Neural cell (in vitro differentiated cells): ENCODE measurements at regions not wholly inside any gene's neighbourhood (a gene's known extent, or its start where the extent isn't known, plus 50 kb on each side); places are given as distances from the start of the nearest gene placed in this dataset.

ENCODE experiments used
- H2AFZ ChIP-seq: fragments of 200-600, 300-800 bp; sonication (generic), shearing (Covaris generic); 2 replicates; pipeline ENCODE4 v1.6.0; 2014; ENCODE audit warnings: low read depth, mild to moderate bottlenecking, antibody characterized with exemption, low read length, moderate library complexity
- H3F3A ChIP-seq: fragments of 200-600 bp; shearing (Covaris generic); 2 replicates; pipeline ENCODE4 v1.6.1; 2016; ENCODE audit warnings: mild to moderate bottlenecking, moderate library complexity, mixed read lengths, antibody characterized with exemption, low read length; ENCODE audit not compliant: insufficient read depth, poor library complexity, severe bottlenecking
- H3K27ac ChIP-seq: fragments of 200-600, 300-800 bp; sonication (generic), shearing (Covaris generic); 2 replicates; pipeline ENCODE4 v1.5.1; 2014; ENCODE audit warnings: mild to moderate bottlenecking, low read length, moderate library complexity
- H3K27me3 ChIP-seq: fragments of 300-800, 200-600 bp; sonication (generic), shearing (Covaris generic); 2 replicates; pipeline ENCODE4 v1.6.0; 2014; ENCODE audit warnings: mild to moderate bottlenecking, low read depth, low read length, moderate library complexity; ENCODE audit not compliant: insufficient read depth
- H3K36me3 ChIP-seq: fragments of 300-800, 200-600 bp; sonication (generic), shearing (Covaris generic); 2 replicates; pipeline ENCODE4 v1.5.1; 2014; ENCODE audit warnings: mild to moderate bottlenecking, antibody characterized with exemption, low read length, moderate library complexity; ENCODE audit not compliant: insufficient read depth
- H3K4me2 ChIP-seq: fragments of 300-800, 200-600 bp; sonication (generic), shearing (Covaris generic); 2 replicates; pipeline ENCODE4 v1.6.0; 2014; ENCODE audit warnings: mild to moderate bottlenecking, low read length
- H3K4me3 ChIP-seq: fragments of 300-800, 200-600 bp; sonication (generic), shearing (Covaris generic); 2 replicates; pipeline ENCODE4 v1.5.1; 2014; ENCODE audit warnings: mild to moderate bottlenecking, low read length, moderate library complexity
- H3K79me2 ChIP-seq: fragments of 200-600 bp; shearing (Covaris generic); replicated peaks from 2 replicates; pipeline ENCODE4 v1.6.0; 2014; ENCODE audit warnings: mild to moderate bottlenecking, low read length, moderate library complexity; ENCODE audit not compliant: insufficient read depth
- H3K9ac ChIP-seq: fragments of 300-800, 200-600 bp; sonication (generic), shearing (Covaris generic); 2 replicates; pipeline ENCODE4 v1.6.1; 2016; ENCODE audit warnings: mild to moderate bottlenecking, low read length, mixed read lengths
- H3K9me2 ChIP-seq: fragments of 200-600 bp; shearing (Covaris generic); 2 replicates; pipeline ENCODE4 v1.6.1; 2016; ENCODE audit warnings: mild to moderate bottlenecking, low read length, mixed read lengths; ENCODE audit not compliant: insufficient read depth
- H3K9me3 ChIP-seq: fragments of 200-600, 300-800 bp; sonication (generic), shearing (Covaris generic); 2 replicates; pipeline ENCODE4 v1.6.1; 2016; ENCODE audit warnings: mild to moderate bottlenecking, mixed run types, low read length, moderate library complexity, mixed read lengths
- H4K20me1 ChIP-seq: fragments of 200-600 bp; shearing (Covaris generic); 2 replicates; pipeline ENCODE4 v1.6.1; 2016; ENCODE audit warnings: mild to moderate bottlenecking, mixed run types; ENCODE audit not compliant: insufficient read depth
- EP300 ChIP-seq: fragments of 450-650 bp; conservative IDR thresholded peaks from 2 replicates; pipeline ENCODE4 v1.6.1; 2014; ENCODE audit warnings: antibody characterized with exemption, mild to moderate bottlenecking, moderate library complexity; ENCODE audit not compliant: poor library complexity, severe bottlenecking
- EZH2 ChIP-seq: fragments of 200-600, 300-800 bp; shearing (Covaris generic), sonication (generic); IDR thresholded peaks from 2 replicates; pipeline ENCODE4 v1.6.1; 2014; ENCODE audit warnings: antibody characterized with exemption, low read length, borderline replicate concordance, mild to moderate bottlenecking; ENCODE audit not compliant: insufficient read depth, poor library complexity, severe bottlenecking
- MXI1 ChIP-seq: fragments of 450-650 bp; conservative IDR thresholded peaks from 2 replicates; pipeline ENCODE4 v1.6.1; 2014; ENCODE audit warnings: antibody characterized with exemption, mild to moderate bottlenecking; ENCODE audit not compliant: poor library complexity, severe bottlenecking
- POLR2AphosphoS5 ChIP-seq: IDR thresholded peaks from 2 replicates; pipeline ENCODE4 v1.6.1; 2012
- RAD21 ChIP-seq: fragments of 450-650 bp; conservative IDR thresholded peaks from 2 replicates; pipeline ENCODE4 v1.6.1; 2014; ENCODE audit warnings: antibody characterized with exemption, mild to moderate bottlenecking, moderate library complexity
- SMC3 ChIP-seq: fragments of 450-650 bp; conservative IDR thresholded peaks from 2 replicates; pipeline ENCODE4 v1.6.1; 2014; ENCODE audit warnings: antibody characterized with exemption, mild to moderate bottlenecking, moderate library complexity; ENCODE audit not compliant: poor library complexity
- TAF1 ChIP-seq: IDR thresholded peaks from 2 replicates; pipeline ENCODE4 v1.6.1; 2012; ENCODE audit warnings: low read depth
- TF ChIP-seq, protein P1 (sequence below): fragments of 450-650 bp; IDR thresholded peaks from 2 replicates; pipeline ENCODE4 v1.5.1; 2014; ENCODE audit warnings: antibody characterized with exemption, mild to moderate bottlenecking, moderate library complexity; ENCODE audit not compliant: poor library complexity, severe bottlenecking
- TF ChIP-seq, protein P2 (sequence below): IDR thresholded peaks from 2 replicates; pipeline ENCODE4 v1.6.1; 2012; ENCODE audit warnings: borderline replicate concordance

DNA sequence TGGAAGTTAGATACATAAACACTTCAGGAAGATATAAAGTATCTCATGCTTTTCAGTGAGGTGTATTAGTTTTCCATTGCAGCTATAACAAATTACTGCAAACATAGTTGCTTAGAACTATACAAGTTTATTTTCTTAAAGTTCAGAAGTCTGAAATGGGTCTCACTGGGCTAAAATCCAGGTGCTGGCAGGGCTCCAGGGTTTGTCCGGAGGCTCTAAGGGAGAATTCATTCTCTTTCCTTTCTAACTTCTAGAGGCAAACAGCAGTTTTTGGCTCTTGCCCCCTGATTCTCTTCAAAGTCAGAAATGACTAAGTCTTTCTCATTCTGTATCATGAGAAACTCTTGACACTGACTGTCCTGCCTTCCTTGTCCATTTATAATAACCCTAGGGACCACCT is 138.8 kb downstream of the AASDHPPT start:
- no peak overlapping the region for H2AFZ ChIP-seq
- TF ChIP-seq MXI1, result no peak
- TF ChIP-seq POLR2AphosphoS5, result no peak
- TF ChIP-seq, protein P1, sequence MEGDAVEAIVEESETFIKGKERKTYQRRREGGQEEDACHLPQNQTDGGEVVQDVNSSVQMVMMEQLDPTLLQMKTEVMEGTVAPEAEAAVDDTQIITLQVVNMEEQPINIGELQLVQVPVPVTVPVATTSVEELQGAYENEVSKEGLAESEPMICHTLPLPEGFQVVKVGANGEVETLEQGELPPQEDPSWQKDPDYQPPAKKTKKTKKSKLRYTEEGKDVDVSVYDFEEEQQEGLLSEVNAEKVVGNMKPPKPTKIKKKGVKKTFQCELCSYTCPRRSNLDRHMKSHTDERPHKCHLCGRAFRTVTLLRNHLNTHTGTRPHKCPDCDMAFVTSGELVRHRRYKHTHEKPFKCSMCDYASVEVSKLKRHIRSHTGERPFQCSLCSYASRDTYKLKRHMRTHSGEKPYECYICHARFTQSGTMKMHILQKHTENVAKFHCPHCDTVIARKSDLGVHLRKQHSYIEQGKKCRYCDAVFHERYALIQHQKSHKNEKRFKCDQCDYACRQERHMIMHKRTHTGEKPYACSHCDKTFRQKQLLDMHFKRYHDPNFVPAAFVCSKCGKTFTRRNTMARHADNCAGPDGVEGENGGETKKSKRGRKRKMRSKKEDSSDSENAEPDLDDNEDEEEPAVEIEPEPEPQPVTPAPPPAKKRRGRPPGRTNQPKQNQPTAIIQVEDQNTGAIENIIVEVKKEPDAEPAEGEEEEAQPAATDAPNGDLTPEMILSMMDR, result no peak
- TF ChIP-seq EZH2, result no peak
- TF ChIP-seq EP300, result no peak
- TF ChIP-seq RAD21, result no peak
- TF ChIP-seq TAF1, result no peak
- H3K79me2 ChIP-seq, result no peaks in the 10 kb centered on the region
- no peak overlapping the region for H3K9ac ChIP-seq
- no peaks in the 10 kb centered on the region for H3K9me3 ChIP-seq
- H3F3A ChIP-seq, result no peaks in the 10 kb centered on the region
- no peak overlapping the region for H3K27ac ChIP-seq
- H4K20me1 ChIP-seq, result no peaks in the 10 kb centered on the region
- no peaks in the 10 kb centered on the region for H3K9me2 ChIP-seq
- H3K36me3 ChIP-seq, result no peaks in the 10 kb centered on the region
- H3K4me3 ChIP-seq, result no peak overlapping the region
- no peak overlapping the region for H3K4me2 ChIP-seq
- H3K27me3 ChIP-seq, result no peaks in the 10 kb centered on the region

DNA sequence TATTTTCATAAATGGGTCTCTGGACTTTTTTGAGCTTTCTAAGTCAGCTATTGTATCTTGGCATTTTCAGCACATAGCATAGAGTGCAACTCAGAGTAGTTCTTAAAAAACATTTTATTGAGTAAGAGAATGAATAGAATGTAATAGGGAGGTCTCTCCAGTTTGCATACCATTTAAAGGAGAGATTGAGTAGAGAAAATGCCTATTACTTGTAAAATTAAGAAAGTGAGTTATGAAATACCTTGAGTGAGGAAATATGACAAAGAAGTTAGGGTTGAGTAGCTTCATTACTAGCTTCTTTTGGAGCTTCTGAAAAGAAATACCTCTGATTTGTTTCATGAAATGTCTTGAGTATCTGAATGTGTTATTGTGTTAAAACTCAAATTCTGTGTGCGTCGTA is 140.0 kb downstream of the AASDHPPT start:
- no peaks in the 10 kb centered on the region for H4K20me1 ChIP-seq
- no peak for TF ChIP-seq MXI1
- TF ChIP-seq, protein P1, result no peak
- H3K9me3 ChIP-seq, result no peaks in the 10 kb centered on the region
- H3K79me2 ChIP-seq, result no peaks in the 10 kb centered on the region
- no peaks in the 10 kb centered on the region for H3K27me3 ChIP-seq
- H3K9ac ChIP-seq, result no peak overlapping the region
- H3K9me2 ChIP-seq, result no peaks in the 10 kb centered on the region
- no peak overlapping the region for H3K4me2 ChIP-seq
- no peaks in the 10 kb centered on the region for H3K36me3 ChIP-seq
- H3K4me3 ChIP-seq, result no peak overlapping the region
- H2AFZ ChIP-seq, result no peak overlapping the region
- no peaks in the 10 kb centered on the region for H3F3A ChIP-seq
- H3K27ac ChIP-seq, result no peak overlapping the region

DNA sequence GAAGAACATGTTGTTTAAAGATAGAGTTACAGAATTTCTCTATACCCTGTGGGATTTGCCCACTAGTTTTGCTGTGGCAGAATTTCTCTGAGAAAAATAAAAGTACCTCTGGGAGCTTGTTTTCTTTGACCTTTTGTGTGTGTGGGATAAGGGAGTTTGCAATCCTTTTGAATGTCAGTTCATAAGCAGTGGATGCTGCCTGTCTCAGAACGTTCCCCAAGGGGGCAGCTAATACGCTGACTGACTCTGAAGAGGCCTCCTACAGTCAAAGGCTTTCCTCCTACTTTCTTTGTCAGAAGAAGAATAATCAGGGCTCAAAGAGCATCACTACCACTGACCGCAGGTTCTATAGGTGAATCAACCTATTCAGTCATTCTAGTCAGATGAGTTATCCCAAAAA is 140.6 kb downstream of the AASDHPPT start:
- no peak overlapping the region for H2AFZ ChIP-seq
- H3K4me2 ChIP-seq, result no peak overlapping the region
- no peaks in the 10 kb centered on the region for H3F3A ChIP-seq

More for the DNA sequence above, 140.6 kb downstream of the AASDHPPT start:
- no peaks in the 10 kb centered on the region for H3K9me3 ChIP-seq
- H3K27me3 ChIP-seq, result no peaks in the 10 kb centered on the region
- H3K27ac ChIP-seq, result no peak overlapping the region
- no peaks in the 10 kb centered on the region for H3K36me3 ChIP-seq
- no peak overlapping the region for H3K9ac ChIP-seq
- H3K4me3 ChIP-seq, result no peak overlapping the region
- TF ChIP-seq EZH2 (no peak), TAF1 (no peak), EP300 (no peak), SMC3 (no peak), MXI1 (no peak), POLR2AphosphoS5 (no peak), RAD21 (no peak)
- TF ChIP-seq, protein P1, result no peak
- TF ChIP-seq, protein P2, sequence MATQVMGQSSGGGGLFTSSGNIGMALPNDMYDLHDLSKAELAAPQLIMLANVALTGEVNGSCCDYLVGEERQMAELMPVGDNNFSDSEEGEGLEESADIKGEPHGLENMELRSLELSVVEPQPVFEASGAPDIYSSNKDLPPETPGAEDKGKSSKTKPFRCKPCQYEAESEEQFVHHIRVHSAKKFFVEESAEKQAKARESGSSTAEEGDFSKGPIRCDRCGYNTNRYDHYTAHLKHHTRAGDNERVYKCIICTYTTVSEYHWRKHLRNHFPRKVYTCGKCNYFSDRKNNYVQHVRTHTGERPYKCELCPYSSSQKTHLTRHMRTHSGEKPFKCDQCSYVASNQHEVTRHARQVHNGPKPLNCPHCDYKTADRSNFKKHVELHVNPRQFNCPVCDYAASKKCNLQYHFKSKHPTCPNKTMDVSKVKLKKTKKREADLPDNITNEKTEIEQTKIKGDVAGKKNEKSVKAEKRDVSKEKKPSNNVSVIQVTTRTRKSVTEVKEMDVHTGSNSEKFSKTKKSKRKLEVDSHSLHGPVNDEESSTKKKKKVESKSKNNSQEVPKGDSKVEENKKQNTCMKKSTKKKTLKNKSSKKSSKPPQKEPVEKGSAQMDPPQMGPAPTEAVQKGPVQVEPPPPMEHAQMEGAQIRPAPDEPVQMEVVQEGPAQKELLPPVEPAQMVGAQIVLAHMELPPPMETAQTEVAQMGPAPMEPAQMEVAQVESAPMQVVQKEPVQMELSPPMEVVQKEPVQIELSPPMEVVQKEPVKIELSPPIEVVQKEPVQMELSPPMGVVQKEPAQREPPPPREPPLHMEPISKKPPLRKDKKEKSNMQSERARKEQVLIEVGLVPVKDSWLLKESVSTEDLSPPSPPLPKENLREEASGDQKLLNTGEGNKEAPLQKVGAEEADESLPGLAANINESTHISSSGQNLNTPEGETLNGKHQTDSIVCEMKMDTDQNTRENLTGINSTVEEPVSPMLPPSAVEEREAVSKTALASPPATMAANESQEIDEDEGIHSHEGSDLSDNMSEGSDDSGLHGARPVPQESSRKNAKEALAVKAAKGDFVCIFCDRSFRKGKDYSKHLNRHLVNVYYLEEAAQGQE, result no peak
- H3K79me2 ChIP-seq, result no peaks in the 10 kb centered on the region
- no peaks in the 10 kb centered on the region for H4K20me1 ChIP-seq
- no peaks in the 10 kb centered on the region for H3K9me2 ChIP-seq
